Stimulated activated CD8-positive, alpha-beta memory T cell treated with anti-CD3 and anti-CD28 coated beads, Interleukin-7, amount 100 ng/mL, for 1 hour (primary cell): ENCODE measurements at regions not wholly inside any gene's neighbourhood (a gene's known extent, or its start where the extent isn't known, plus 50 kb on each side); places are given as distances from the start of the nearest gene placed in this dataset.
"Not testable (repeated sequence)": the region's sequence is repeated elsewhere in the genome, so short reads cannot be mapped to it uniquely, and the experiment has no call there.

Experiments used
- DNase-seq, 2 donors: peaks; one replicate each; pipeline ENCODE4 v3.0.0-alpha.2; 2020; ENCODE audit warnings: low read depth in 2 of 2

- DNase-seq = no peak
Measured at GRCh38 chr6:144653885-144654505, 368.9 kb downstream of the UTRN start.

- DNase-seq = no peak
Measured at GRCh38 chr6:144654506-144654905, 369.4 kb downstream of the UTRN start.

DNA sequence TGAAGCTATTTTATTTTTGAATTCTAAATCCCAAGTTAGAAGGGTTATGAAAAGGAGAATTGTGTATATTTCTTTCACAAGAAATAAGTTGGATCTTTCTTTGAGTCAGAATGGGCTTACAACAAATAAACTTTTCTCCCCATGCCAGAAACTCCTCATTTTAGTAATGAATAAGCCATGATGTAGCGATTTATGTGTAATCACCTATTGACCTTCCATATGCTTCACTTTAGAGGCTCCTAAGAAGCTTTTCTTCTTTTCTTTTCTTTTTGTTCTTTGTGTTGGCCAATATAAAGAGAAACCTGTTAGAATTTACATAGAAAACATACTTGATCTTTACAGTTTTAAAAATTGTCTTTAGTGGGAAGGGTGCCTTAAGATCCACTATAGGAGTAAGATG is 370.2 kb downstream of the UTRN start:
- DNase-seq = no peak

DNA sequence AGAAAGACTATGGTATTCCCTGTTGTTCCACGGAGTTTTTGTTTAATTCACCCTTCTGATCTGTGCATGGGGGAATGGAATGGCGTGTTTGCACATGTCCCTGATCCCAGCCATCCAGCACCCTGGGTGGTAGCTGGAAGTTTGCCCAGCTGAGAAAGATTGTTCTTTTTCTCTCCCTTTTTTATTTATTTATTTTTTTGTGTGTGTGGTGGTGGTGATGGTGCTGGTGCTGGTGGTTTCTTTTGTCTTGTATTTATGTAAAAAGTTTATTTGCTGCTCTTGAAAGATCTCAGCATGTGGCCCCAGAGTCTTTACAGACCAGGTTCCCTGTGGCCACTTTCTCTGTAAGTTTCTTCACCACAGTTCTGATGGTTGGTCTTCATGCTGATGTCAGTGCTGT is 372.6 kb downstream of the UTRN start:
- no peak for DNase-seq

DNA sequence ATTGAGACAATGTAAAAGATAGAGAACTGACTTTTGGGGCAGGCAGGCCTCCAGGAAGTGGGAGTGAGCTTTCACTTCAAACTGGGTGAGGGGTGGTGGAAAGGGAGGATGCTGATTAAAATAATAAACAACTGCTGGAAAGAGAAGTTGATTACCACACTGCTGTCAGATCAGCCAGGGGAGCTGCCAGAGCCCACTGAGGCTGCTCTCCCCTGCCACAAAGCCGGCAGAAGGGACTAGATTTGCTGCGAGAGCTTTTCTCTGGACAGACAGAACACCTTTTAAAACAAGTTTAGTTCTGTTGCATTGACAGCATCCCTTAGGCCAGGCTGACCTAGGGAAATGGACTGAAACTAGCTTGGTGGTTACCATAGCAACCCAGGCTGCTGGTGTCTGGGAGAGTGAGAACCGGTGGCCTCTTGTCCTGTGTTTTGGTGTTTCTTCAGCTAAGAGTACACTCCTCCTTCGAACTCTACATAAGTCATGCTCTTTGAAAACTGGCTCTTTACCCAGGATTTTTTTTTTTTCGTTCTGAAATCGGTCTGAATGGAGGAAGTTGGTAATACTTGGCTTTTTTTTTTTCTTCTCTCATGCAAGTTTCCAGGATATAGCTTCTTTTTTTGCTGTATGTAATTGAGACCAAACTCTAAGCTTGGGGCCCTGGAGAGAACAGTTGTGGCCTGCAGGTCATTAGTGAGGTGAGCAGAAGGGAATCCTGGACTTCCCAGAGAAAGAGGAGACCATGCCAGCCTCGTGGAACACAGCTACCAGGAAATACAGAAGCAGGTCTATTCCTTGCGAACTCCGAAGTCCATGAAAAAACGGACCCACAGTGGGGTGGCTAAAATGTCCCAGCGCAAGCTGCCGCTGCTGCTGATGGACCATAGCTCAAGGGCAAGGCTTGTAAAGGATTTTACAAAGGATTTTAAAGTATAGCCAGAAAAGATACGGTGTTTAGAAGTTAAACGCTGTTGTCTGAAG is 374.4 kb downstream of the UTRN start:
- no peak for DNase-seq

- no peak for DNase-seq
Measured at GRCh38 chr6:144660561-144661115, 375.5 kb downstream of the UTRN start.

GRCh38 chr6:144661116-144661806 is 376.1 kb downstream of the UTRN start:
- DNase-seq = no peak

DNA sequence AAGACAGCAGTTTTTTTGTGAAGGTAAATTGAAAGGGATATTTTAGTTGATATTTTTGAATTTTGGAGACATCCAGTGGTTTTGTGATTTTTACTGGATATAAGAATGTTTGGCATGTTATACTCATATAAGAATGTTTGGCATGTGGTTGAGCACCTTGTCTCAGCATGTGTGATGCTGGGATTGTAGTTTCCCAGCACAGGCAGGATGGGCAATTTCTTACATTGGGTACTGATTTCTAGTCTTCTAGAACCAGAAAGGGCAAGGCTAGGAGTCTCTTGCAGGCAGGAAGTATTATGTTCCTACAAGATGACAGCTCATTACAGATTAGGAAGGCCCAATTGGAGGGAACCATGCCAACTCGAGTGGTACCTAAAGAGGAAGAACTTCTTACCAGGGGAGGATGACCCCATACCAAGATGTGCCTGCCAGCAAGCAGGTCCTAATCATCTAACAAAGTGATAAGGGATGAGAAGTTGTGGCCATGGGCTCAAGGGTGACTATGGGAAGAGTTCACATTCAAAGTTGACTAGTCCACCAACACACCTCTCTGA is 377.8 kb downstream of the UTRN start:
- no peak for DNase-seq

- DNase-seq = no peak
Measured at GRCh38 chr6:144664281-144664680, 379.1 kb downstream of the UTRN start.

GRCh38 chr6:144664947-144665346 is 379.8 kb downstream of the UTRN start:
- no peak for DNase-seq

GRCh38 chr6:144665932-144666450 is 380.9 kb downstream of the UTRN start:
- no peak for DNase-seq

GRCh38 chr6:144666781-144667180 is 381.6 kb downstream of the UTRN start:
- no peak for DNase-seq

DNA sequence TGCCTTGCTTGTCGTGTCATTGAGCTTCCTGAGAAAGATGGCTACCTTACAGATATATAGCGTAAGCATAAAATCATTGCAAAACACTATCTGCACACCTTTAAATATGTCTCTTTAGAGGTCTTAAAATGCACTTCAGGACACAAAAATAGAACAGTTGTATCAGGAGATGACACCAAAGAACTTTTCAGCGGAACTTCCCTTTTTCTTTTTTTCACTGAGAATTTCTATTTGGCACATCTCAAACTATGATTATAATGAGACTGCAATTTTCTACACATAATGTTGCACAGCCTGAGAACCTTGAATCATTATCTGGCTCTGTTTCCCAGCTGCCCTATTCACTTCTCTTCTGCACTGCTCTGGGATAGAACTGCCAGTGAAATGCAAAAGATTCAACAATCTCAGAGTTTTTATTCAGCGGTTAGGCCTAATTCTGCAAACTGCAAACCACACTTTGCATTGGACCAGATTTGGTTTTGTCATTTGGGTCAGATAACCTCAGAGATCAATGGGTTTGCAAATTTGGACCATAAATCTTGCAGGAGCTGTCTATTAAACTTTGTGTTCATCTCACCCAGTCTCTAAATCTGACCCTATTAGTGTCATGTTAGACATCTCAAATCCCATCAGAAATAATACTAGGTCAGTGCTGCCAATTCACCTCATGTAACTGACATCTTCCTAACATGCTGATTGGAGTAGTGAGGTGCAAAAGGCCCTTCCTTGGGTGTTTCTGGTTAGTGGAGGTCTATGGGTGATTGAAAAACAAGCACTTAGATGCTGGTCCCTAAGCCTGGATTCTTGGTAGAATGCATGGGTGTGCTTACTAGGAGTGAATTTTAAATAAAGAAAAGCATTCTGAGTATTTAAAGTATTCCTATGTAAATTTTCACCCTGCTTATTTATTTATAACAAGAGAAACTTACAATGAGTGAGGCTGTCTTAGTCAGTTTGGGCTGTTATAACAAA is 382.7 kb downstream of the UTRN start:
- no peak for DNase-seq

DNA sequence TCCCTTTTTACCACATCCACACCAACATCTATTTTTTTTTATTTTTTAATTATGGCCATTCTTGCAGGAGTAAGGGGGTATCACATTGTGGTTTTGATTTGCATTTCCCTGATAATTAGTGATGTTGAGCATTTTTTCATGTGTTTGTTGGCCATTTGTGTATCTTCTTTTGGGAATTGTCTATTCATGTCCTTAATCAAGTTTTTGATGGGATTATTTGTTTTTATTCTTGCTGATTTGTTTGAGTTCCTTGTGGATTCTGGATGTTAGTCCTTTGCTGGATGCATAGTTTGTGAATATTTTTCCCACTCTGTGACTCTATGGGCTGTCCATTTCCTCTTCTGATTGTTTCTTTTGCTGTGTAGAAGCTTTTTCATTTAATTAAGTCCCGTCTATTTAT is 385.1 kb downstream of the UTRN start:
- DNase-seq = not testable (repeated sequence)

GRCh38 chr6:144673807-144674206 is 388.7 kb downstream of the UTRN start:
- no peak for DNase-seq

- no peak for DNase-seq
Measured at GRCh38 chr6:144675231-144675861, 390.2 kb downstream of the UTRN start.

- not testable (repeated sequence) for DNase-seq
Measured at GRCh38 chr6:144676310-144676709, 391.2 kb downstream of the UTRN start.

DNA sequence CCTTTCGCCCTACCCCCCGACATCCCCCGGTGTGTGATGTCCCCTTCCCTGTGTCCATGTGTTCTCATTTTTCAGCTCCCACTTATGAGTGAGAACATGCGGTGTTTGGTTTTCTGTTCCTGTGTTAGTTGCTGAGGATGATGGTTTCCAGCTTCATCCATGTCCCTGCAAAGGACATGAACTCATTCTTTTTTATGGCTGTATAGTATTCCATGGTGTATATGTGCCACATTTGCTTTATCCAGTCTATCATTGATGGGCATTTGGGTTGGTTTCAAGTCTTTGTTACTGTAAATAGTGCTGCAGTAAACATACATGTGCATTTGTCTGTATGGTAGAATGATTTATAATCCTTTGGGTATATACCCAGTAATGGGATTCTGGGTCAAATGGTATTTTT is 392.1 kb downstream of the UTRN start:
- DNase-seq = not testable (repeated sequence)

- DNase-seq = no peak
Measured at GRCh38 chr6:144678844-144679243, 393.7 kb downstream of the UTRN start.

DNA sequence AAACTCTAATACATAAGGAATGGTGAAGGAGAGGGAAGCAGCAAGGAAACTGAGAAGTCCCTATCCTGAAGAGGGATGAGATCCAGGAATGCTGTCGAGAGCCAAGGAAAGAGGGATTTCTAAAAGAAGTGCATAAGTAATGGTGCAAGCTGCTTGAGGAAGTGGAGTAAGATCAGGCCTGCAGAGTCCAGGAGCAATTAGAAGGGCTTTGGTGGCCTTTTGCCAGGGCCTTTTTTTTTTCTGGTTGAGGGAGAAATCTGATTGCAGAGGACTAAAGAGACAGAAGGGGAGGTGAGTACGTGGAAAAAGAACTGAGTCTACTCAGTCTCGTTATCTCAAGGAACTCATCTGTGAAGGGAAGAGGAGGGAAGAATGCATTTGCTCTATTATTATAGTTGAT is 396.2 kb downstream of the UTRN start:
- no peak for DNase-seq
